Activated CD8-positive, alpha-beta memory T cell treated with anti-CD3 and anti-CD28 coated beads, Interleukin-2, amount 50 U/mL, for 4 hours (primary cell): ENCODE measurements at regions not wholly inside any gene's neighbourhood (a gene's known extent, or its start where the extent isn't known, plus 50 kb on each side); places are given as distances from the start of the nearest gene placed in this dataset.
A peak's percentile ranks its signal among the peaks of the same experiment; 100 is the strongest.
"Not testable (repeated sequence)": the region's sequence is repeated elsewhere in the genome, so short reads cannot be mapped to it uniquely, and the experiment has no call there.

Experiments
- DNase-seq: peaks from one replicate; pipeline ENCODE4 v3.0.0-alpha.2; 2020

DNA sequence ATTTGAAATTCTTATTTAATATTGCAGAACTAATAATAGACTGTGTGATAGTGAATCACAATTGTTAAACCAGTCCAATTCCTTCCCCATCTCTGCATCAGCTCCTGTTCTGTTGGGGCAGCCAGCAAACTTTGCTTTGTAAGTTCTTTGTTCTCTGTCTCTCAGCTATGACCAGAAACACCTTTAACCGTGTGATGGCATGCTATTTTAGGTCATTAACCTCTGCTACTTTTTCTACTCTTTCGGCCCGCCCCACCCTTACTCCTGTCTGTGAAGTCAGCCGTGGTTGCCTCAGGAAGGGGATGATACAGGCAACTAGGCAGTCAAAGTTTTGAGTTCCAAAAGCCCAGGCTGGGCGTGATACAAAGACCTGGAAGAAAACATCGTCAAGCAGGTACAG, 51.3 kb upstream of the EGFL6 start:
- DNase-seq = no peak

- no peak for DNase-seq
These were observed 54.0 kb upstream of the EGFL6 start for GRCh38 chrX:13515211-13515930.

DNA sequence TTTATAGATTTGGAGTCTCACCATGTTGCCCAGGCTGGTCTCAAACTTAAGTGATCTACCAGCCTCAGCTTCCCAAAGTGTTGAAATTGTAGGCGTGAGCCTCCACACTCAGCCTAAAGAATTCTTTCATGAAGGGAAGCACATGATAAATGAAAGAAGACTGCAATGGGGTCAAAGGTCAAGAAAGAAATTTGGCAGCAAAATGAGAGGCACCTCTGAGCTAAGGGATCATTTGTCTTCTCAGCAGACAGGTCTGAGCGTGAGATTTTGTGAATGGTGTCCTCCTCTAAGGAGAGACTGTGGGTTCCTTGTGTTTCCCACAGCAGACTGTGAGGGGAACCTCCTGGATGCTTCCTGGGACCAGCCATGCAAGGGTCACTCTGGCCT, 57.5 kb upstream of the EGFL6 start:
- no peak for DNase-seq

DNA sequence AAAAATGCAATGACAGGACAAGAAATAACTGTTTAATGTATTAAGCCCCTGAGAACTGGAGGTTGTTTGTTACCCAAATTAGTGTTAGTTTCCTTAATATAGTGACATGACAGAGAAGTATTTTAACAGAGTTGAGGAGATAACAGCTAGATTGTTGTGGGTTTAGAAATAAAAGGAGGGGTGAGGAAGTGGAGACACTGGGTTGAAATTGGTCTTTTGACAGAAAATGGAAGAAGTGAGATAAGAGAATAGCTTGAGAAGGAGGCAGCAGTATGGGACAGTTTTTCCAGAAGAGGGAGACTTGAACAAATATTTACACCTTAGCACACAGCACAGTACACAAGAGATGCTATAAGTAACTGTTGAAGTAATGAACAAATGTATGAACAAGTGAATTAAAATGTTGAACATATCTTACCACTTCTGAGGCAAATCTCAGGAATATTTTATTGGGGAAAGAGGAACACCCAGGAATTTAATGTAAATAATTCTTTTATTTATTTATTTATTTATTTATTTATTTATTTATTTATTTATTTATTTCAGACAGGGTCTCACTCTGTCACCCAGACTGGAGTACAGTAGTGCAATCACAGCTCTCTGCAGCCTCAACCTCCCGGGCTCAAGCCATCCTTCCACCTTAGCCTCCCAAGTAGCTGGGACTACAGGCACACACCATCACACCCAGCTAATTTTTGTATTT, 58.0 kb upstream of the EGFL6 start:
- DNase-seq = no peak

GRCh38 chrX:13507893-13508292, 61.5 kb upstream of the EGFL6 start:
- no peak for DNase-seq

- DNase-seq = peak; percentile 58
These were observed 62.8 kb upstream of the EGFL6 start for GRCh38 chrX:13506574-13506973.

GRCh38 chrX:13502590-13502989, 66.8 kb upstream of the EGFL6 start:
- no peak for DNase-seq

GRCh38 chrX:13499736-13500135, 69.7 kb upstream of the EGFL6 start:
- no peak for DNase-seq

DNA sequence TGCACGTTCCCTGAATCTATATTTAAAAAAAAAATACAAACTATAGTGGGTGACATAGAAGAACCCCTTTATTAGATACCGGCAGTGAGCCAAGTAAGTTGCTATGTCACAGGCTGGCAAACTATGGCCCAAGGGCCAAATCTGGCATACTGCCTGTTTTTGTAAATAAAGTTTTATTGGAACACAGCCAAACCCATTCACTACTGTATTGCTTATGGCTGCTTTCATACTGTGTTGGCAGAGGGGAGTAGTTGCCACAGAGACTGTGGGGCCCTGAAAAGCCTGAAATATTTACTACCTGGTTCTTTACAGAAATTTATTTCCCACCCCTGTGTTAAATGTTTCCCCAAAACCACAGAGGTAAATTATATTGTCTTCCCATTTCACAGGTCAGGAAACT, 71.2 kb upstream of the EGFL6 start:
- no peak for DNase-seq

- DNase-seq = no peak
These were observed 74.2 kb upstream of the EGFL6 start for GRCh38 chrX:13495232-13495631.

GRCh38 chrX:13494562-13494961, 74.8 kb upstream of the EGFL6 start:
- no peak for DNase-seq

DNA sequence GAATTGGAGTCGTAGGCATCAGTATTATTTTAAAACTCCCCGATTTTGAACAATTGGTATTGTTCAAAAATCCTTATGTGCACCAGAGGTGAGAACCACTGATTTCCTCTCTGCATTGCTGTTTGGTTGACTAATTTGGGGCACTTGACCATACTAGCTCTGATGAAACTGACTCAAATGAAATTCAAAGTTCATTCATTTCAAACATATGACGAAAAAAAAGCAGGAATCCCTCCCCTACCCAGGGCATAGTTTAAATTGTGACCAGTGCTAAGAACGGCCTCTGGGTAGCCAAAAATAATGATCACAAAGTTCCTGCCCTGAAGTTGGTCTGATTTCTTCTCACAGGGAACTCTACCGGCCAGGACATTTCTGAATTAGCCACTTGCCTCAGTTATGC, 75.7 kb upstream of the EGFL6 start:
- DNase-seq = no peak

- DNase-seq = no peak
These were observed 77.1 kb upstream of the EGFL6 start for GRCh38 chrX:13492286-13492685.

GRCh38 chrX:13491061-13491460, 78.3 kb upstream of the EGFL6 start:
- no peak for DNase-seq

DNA sequence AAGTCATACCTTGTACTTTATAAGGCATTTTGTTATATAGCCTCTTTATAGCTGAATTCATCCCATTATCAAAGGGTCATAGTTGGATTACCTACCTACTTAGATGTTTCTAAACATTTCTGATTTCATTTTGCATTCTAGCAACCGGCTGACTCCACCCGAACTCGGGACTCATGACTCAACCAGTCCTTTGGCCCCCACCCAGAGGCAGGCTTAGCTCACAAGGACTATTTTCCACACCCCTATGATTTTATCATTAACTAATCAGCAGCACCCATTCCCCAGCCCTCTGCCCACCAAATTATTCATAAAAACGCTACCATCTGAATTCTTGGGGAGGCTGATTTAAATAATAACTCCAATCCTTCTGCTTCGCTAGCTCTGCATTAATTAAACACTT, 79.9 kb upstream of the EGFL6 start:
- DNase-seq = no peak

- peak; percentile 26 for DNase-seq
These were observed 81.5 kb upstream of the EGFL6 start for GRCh38 chrX:13487731-13488505.

- no peak for DNase-seq
These were observed 84.2 kb upstream of the EGFL6 start for GRCh38 chrX:13485167-13485566.

- no peak for DNase-seq
These were observed 85.6 kb upstream of the EGFL6 start for GRCh38 chrX:13483773-13484172.

GRCh38 chrX:13482746-13483541, 86.5 kb upstream of the EGFL6 start:
- no peak for DNase-seq

- not testable (repeated sequence) for DNase-seq
These were observed 88.6 kb upstream of the EGFL6 start for GRCh38 chrX:13480780-13481179.

GRCh38 chrX:13479452-13479813, 90.0 kb upstream of the EGFL6 start:
- DNase-seq = no peak

DNA sequence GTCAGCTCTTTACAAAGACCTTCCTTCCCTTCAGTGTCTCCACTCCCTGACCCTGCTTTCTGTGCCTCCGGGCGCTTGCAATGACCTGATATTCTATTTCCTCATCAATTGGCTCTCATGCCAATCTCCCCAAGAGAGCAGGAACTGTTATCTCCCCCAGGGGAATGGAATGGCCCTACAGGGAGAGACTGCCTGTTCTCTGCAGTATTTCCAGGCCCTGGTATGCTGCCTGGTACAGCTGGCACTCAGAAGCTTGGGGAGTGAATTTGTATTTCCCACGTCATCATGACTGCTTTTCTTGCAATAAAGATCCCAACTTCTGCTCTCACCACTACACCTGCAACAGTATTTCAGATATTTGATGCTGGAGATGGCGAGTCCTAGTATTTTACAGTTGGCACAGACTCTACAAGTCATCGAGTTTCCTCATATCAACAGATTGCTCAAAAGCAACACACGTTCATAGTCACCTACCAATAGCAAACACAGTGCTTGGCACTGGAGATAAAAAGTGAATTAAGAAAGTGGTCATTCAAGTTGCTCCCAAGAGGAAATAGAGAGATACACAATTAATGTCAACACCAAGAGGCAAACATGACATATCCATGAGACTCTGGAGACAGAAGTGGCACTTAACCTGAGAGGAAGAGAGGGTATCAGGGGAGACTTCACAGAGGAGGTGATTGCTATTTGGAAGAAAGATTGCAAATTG, 90.5 kb upstream of the EGFL6 start:
- no peak for DNase-seq

GRCh38 chrX:13476384-13476783, 93.0 kb upstream of the EGFL6 start:
- no peak for DNase-seq
